ENCODE measurements at regions not wholly inside any gene's neighbourhood (a gene's known extent, or its start where the extent isn't known, plus 50 kb on each side); places are given as distances from the start of the nearest gene placed in this dataset.

DNA sequence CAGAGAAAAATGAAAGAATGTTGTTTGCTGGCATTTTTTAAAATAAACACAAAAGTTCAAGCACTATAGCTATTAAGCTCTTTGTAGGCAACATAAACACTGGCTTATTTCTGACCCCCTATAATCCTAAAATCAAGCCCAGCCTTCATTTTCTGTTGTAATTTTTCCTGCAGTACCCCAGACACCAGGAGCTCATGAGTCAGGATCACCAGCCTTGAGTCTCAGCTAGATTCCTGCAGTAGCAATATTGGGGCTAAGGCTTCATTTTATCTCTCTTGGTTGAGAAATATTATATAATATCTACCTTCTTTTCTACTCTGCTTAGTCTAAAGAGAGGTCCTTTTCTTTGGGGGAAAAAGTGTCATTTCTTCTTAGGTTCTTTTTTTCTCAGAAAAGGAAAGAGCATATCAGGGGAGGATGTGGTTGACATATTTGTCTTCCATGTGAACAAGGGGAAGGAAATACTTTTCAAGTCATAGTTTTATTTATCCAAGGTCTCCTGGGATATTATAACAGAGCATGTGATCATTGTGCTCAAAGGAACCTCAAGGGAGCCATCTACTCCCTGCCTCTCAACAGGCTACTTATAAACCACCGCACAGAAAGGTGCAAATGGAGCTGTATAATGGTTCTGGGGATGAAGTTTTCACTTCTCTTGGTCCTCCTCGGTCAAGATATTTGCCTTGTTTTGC, 678.3 kb upstream of the NR3C2 start:
- Histone ChIP-seq H3K36me3 (ENCODE audit: insufficient read depth, low read length) (no peaks in the 10 kb centered on the region), H3K27ac (ENCODE audit: low read length) (no peak overlapping the region), H3K27me3 (ENCODE audit: insufficient read depth, low read length, poor library complexity) (no peaks in the 10 kb centered on the region), H4K20me1 (ENCODE audit: insufficient read depth, low read length) (no peaks in the 10 kb centered on the region), H3K9me3 (ENCODE audit: insufficient read depth, low read length, severe bottlenecking) (no peaks in the 10 kb centered on the region), H2AFZ (ENCODE audit: low read depth, low read length) (no peak overlapping the region), H3K79me2 (ENCODE audit: insufficient read depth, low read length) (no peaks in the 10 kb centered on the region), H3K4me3 (ENCODE audit: low read depth in 1 of 2, low read length in 2 of 2) (no peak overlapping the region), H3K4me2 (ENCODE audit: insufficient read depth, low read length) (no peak overlapping the region), H3K9ac (ENCODE audit: low read depth, low read length) (no peak overlapping the region), H3K4me1 (ENCODE audit: insufficient read depth, low read length) (no peaks in the 10 kb centered on the region)
- no peak for ATAC-seq (ENCODE audit: insufficient read depth, low read depth)
- no peak for TF ChIP-seq EZH2 (IDR thresholded peaks at IDR 0.05; ENCODE audit: borderline replicate concordance, low read depth, low read length, severe bottlenecking)
- TF ChIP-seq, protein P1, sequence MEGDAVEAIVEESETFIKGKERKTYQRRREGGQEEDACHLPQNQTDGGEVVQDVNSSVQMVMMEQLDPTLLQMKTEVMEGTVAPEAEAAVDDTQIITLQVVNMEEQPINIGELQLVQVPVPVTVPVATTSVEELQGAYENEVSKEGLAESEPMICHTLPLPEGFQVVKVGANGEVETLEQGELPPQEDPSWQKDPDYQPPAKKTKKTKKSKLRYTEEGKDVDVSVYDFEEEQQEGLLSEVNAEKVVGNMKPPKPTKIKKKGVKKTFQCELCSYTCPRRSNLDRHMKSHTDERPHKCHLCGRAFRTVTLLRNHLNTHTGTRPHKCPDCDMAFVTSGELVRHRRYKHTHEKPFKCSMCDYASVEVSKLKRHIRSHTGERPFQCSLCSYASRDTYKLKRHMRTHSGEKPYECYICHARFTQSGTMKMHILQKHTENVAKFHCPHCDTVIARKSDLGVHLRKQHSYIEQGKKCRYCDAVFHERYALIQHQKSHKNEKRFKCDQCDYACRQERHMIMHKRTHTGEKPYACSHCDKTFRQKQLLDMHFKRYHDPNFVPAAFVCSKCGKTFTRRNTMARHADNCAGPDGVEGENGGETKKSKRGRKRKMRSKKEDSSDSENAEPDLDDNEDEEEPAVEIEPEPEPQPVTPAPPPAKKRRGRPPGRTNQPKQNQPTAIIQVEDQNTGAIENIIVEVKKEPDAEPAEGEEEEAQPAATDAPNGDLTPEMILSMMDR (IDR thresholded peaks at IDR 0.05; ENCODE audit: borderline replicate concordance, extremely low read depth, low read length, poor library complexity, severe bottlenecking): no peak
- DNase-seq: no peak

DNA sequence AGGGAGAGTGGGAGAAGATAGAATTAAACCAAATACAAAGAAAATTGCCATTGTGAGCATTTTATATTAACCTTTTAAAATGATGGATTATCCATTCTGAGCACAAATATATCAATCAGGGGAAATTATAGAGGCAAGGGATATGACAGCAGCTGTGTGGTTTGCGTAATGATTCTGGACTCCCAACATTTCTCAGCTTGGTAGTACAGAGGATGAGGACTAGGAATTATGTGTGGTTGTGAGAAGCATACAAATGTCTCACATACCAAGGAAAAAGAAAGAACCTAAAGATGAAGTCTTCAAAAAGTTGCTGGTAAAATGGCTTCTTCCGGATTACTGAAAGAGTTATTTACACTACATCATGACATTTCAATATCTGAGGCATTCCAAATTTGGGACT, 674.6 kb upstream of the NR3C2 start:
- Histone ChIP-seq H3K4me2 (ENCODE audit: insufficient read depth, low read length) (no peak overlapping the region), H3K9ac (ENCODE audit: low read depth, low read length) (no peak overlapping the region), H3K79me2 (ENCODE audit: insufficient read depth, low read length) (no peaks in the 10 kb centered on the region), H3K27me3 (ENCODE audit: insufficient read depth, low read length, poor library complexity) (no peaks in the 10 kb centered on the region), H3K4me1 (ENCODE audit: insufficient read depth, low read length) (no peaks in the 10 kb centered on the region), H2AFZ (ENCODE audit: low read depth, low read length) (no peak overlapping the region), H3K27ac (ENCODE audit: low read length) (no peak overlapping the region), H3K9me3 (ENCODE audit: insufficient read depth, low read length, severe bottlenecking) (no peaks in the 10 kb centered on the region), H3K4me3 (ENCODE audit: low read depth in 1 of 2, low read length in 2 of 2) (no peak overlapping the region), H3K36me3 (ENCODE audit: insufficient read depth, low read length) (no peaks in the 10 kb centered on the region), H4K20me1 (ENCODE audit: insufficient read depth, low read length) (no peaks in the 10 kb centered on the region)
- TF ChIP-seq EZH2 (IDR thresholded peaks at IDR 0.05; ENCODE audit: borderline replicate concordance, low read depth, low read length, severe bottlenecking): no peak
- TF ChIP-seq, protein P1 (IDR thresholded peaks at IDR 0.05; ENCODE audit: borderline replicate concordance, extremely low read depth, low read length, poor library complexity, severe bottlenecking): no peak
- no peak for DNase-seq
- no peak for ATAC-seq (ENCODE audit: insufficient read depth, low read depth)

DNA sequence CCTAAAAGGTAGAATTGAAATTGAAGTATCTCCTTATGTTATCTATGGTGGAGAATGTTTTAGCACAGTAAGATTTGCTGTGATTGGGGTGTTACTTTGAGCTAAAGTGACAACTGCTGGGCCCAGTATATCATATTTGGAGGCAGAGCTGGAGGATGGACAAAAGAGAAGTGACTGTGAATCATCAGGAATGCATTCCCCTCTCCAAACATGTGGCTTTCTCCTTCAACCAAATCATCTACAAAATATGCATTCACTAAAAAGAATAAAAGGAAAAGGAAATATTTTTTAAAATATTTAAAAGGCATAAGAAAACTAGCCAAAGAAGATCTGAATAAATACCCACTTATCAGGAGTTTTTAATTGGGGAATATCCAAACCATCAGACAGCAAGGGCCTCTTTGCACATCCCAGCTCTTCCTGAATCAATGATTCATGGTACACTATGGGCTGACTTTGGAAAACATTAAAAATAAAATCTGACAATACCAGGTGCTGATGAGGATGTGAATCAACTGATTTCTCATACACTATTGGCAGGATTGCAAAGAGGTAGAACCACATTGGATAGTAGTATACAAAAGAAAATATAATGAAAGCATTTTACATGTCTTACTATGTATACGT, 671.7 kb upstream of the NR3C2 start:
- no peak for DNase-seq
- H3K4me2 ChIP-seq (ENCODE audit: insufficient read depth, low read length): no peak overlapping the region
- no peak overlapping the region for H3K27ac ChIP-seq (ENCODE audit: low read length)
- H3K9me3 ChIP-seq (ENCODE audit: insufficient read depth, low read length, severe bottlenecking): no peaks in the 10 kb centered on the region
- no peaks in the 10 kb centered on the region for H3K4me1 ChIP-seq (ENCODE audit: insufficient read depth, low read length)
- H2AFZ ChIP-seq (ENCODE audit: low read depth, low read length): no peak overlapping the region
- no peak overlapping the region for H3K4me3 ChIP-seq (ENCODE audit: low read depth in 1 of 2, low read length in 2 of 2)
- no peaks in the 10 kb centered on the region for H3K79me2 ChIP-seq (ENCODE audit: insufficient read depth, low read length)
- H3K36me3 ChIP-seq (ENCODE audit: insufficient read depth, low read length): no peaks in the 10 kb centered on the region
- no peak overlapping the region for H3K9ac ChIP-seq (ENCODE audit: low read depth, low read length)
- no peak for ATAC-seq (ENCODE audit: insufficient read depth, low read depth)
- no peak for TF ChIP-seq EZH2 (IDR thresholded peaks at IDR 0.05; ENCODE audit: borderline replicate concordance, low read depth, low read length, severe bottlenecking)
- TF ChIP-seq, protein P1 (IDR thresholded peaks at IDR 0.05; ENCODE audit: borderline replicate concordance, extremely low read depth, low read length, poor library complexity, severe bottlenecking): no peak
- no peaks in the 10 kb centered on the region for H3K27me3 ChIP-seq (ENCODE audit: insufficient read depth, low read length, poor library complexity)
- H4K20me1 ChIP-seq (ENCODE audit: insufficient read depth, low read length): no peaks in the 10 kb centered on the region
